ENCODE measurements at regions not wholly inside any gene's neighbourhood (a gene's known extent, or its start where the extent isn't known, plus 50 kb on each side); places are given as distances from the start of the nearest gene placed in this dataset.

DNA sequence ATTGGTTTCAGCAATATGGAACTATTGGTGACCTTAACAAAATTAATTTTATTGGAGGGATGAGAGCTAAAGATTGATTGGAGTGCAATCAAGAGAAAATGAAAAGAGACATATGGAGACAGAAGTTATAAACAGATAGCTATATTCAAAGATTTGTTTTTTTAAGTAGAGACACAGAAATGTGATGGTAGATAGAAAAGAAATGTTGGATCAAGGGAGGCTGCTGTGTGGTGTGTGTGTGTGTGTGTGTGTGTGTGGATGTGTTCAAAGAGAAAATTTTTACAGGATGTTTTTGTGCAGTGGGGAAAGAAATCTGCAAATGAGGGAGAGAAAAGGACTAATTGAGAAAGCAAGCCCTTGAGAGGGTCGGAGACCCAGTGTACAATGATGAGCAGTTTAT lies 249.5 kb upstream of the SPHKAP start:
- TF ChIP-seq EZH2 (IDR thresholded peaks at IDR 0.05; ENCODE audit: insufficient read depth, poor library complexity, severe bottlenecking) (no peak), EZH2phosphoT487 (IDR thresholded peaks at IDR 0.05; ENCODE audit: insufficient read depth, low read depth) (no peak)
